GM12878 (cell line): ENCODE measurements at regions not wholly inside any gene's neighbourhood (a gene's known extent, or its start where the extent isn't known, plus 50 kb on each side); places are given as distances from the start of the nearest gene placed in this dataset.

ENCODE experiments used
- ATAC-seq: fragments of 200-7000 bp; cut with Tn5 transposase; 3 replicates; pipeline ENCODE4 v1.9.1; 2020; ENCODE audit warnings: mild to moderate bottlenecking, moderate library complexity
- BruUV-seq: library from RNA; stranded (reverse); fragments of 400-500 nt; replicated peaks from 2 replicates; lab custom pipeline; 2021; lab: Mats Ljungman, UMichigan
- CTCF ChIA-PET: fragments of 300-600 bp; sonication (Branson Sonifier 250); formaldehyde crosslinking; extraction: SDS; loops from one replicate; lab custom pipeline; 2021; ENCODE audit warnings: inconsistent platforms; lab: Yijun Ruan, JAX
- POLR2A ChIA-PET: fragments of 350-600 bp; formaldehyde crosslinking; extraction: SDS; loops from one replicate; lab custom pipeline; 2021; ENCODE audit warnings: inconsistent platforms; lab: Charles Lee
- RAD21 ChIA-PET: fragments of 300-600 bp; sonication (Branson Sonifier 250); formaldehyde crosslinking; loops from one replicate; lab custom pipeline; 2023; ENCODE audit warnings: antibody characterized with exemption; ENCODE audit not compliant: unreplicated experiment; lab: Charles Lee
- SMC1A ChIA-PET: fragments of 300-600 bp; sonication (Branson Sonifier 250); formaldehyde crosslinking; loops from one replicate; lab custom pipeline; 2023; ENCODE audit not compliant: unreplicated experiment, uncharacterized antibody; lab: Charles Lee
- DNase-seq: peaks from one replicate; pipeline ENCODE4 v3.0.0-alpha.2; 2011; ENCODE audit warnings: low read depth, low spot score
- FAIRE-seq: peaks from 3 replicates; lab custom pipeline; 2011; peaks lifted over from hg19 to GRCh38; lab: Jason Lieb, UNC
- H2AFZ ChIP-seq: 2 replicates; pipeline ENCODE4 v1.6.0; 2011; ENCODE audit warnings: low read depth, low read length, control low read depth; ENCODE audit not compliant: control insufficient read depth
- H3K27ac ChIP-seq: 2 replicates; pipeline ENCODE4 v1.5.1; 2011; ENCODE audit warnings: control low read depth; ENCODE audit not compliant: control insufficient read depth, insufficient read depth
- H3K27me3 ChIP-seq, 2 experiments: replicated peaks in 1 of 2; 2 replicates each; pipeline versions ENCODE4 v1.6.0 to v1.6.1; 2011; ENCODE audit warnings: low read length in 1 of 2; ENCODE audit not compliant: control insufficient read depth in 2 of 2, insufficient read depth in 2 of 2
- H3K36me3 ChIP-seq, 2 experiments: 2 replicates each; pipeline ENCODE4 v1.5.1; 2011; ENCODE audit warnings: low read length in 1 of 2; ENCODE audit not compliant: control insufficient read depth in 2 of 2, insufficient read depth in 2 of 2
- H3K4me1 ChIP-seq: 2 replicates; pipeline ENCODE4 v1.6.1; 2011; ENCODE audit warnings: mild to moderate bottlenecking, low read length, moderate library complexity, mixed read lengths; ENCODE audit not compliant: control insufficient read depth, insufficient read depth
- H3K4me2 ChIP-seq: 2 replicates; pipeline ENCODE4 v1.6.0; 2011; ENCODE audit warnings: control low read depth; ENCODE audit not compliant: control insufficient read depth, insufficient read depth
- H3K4me3 ChIP-seq: fragments of 200-600 bp; sonication (generic); 2 replicates; pipeline ENCODE4 v1.5.1; 2016
- H3K79me2 ChIP-seq: 2 replicates; pipeline ENCODE4 v1.6.0; 2011; ENCODE audit warnings: low read length; ENCODE audit not compliant: control insufficient read depth, insufficient read depth
- H3K9ac ChIP-seq: 2 replicates; pipeline ENCODE4 v1.8.0; 2011; ENCODE audit warnings: low read length, control low read depth, mixed read lengths; ENCODE audit not compliant: control insufficient read depth, insufficient read depth
- H3K9me3 ChIP-seq: replicated peaks from 3 replicates; pipeline ENCODE4 v1.5.1; 2011; ENCODE audit warnings: mild to moderate bottlenecking, low read length; ENCODE audit not compliant: control insufficient read depth, insufficient read depth
- H4K20me1 ChIP-seq: 2 replicates; pipeline ENCODE4 v1.6.0; 2011; ENCODE audit not compliant: control insufficient read depth, insufficient read depth
- NBN ChIP-seq: fragments of 450-650 bp; IDR thresholded peaks from 2 replicates; pipeline ENCODE4 v1.6.1; 2016
- NR2F1 ChIP-seq: fragments of 450-650 bp; conservative IDR thresholded peaks from 2 replicates; pipeline ENCODE4 v1.6.1; 2017; ENCODE audit warnings: mild to moderate bottlenecking
- SPI1 ChIP-seq: IDR thresholded peaks from 2 replicates; pipeline ENCODE4 v1.6.1; 2011; ENCODE audit warnings: low read depth, mild to moderate bottlenecking, low read length, moderate library complexity, borderline replicate concordance; ENCODE audit not compliant: insufficient read depth
- SRF ChIP-seq, 2 experiments: IDR thresholded peaks; 2 replicates each; pipeline ENCODE4 v1.6.1; 2011; ENCODE audit warnings: low read depth in 2 of 2, low read length in 2 of 2, mild to moderate bottlenecking in 1 of 2, moderate library complexity in 1 of 2
- STAT3 ChIP-seq: IDR thresholded peaks from 2 replicates; pipeline ENCODE4 v1.6.1; 2011; ENCODE audit warnings: low read depth, low read length, improper control_type of control experiment
- ZBED1 ChIP-seq: IDR thresholded peaks from 2 replicates; pipeline ENCODE4 v1.6.1; 2016; ENCODE audit warnings: borderline replicate concordance
- ZNF384 ChIP-seq: IDR thresholded peaks from 2 replicates; pipeline ENCODE4 v1.6.1; 2012; ENCODE audit warnings: low read depth, mild to moderate bottlenecking, low read length, improper control_type of control experiment, borderline replicate concordance
- ZNF622 ChIP-seq: fragments of 450-650 bp; IDR thresholded peaks from 2 replicates; pipeline ENCODE4 v1.6.1; 2017; ENCODE audit warnings: mild to moderate bottlenecking, inconsistent platforms
- ZZZ3 ChIP-seq: IDR thresholded peaks from 2 replicates; pipeline ENCODE4 v1.6.1; 2011; ENCODE audit warnings: low read depth; ENCODE audit not compliant: control insufficient read depth, insufficient read length
- WGBS: methylation state at CpG from one replicate; pipeline ENCODE4 v1.1.6; 2016; ENCODE audit warnings: low lambda C conversion rate; ENCODE audit not compliant: insufficient replicate concordance, insufficient coverage; ENCODE audit errors: missing lambda C conversion rate; 5-methylcytosine and 5-hydroxymethylcytosine counted together
- in situ Hi-C: fragments of 300-500 bp; cut with MboI; formaldehyde crosslinking; loops from 9 replicates; pipeline ENCODE4 v1.14.3; 2018; ENCODE audit warnings: mixed read lengths
- intact Hi-C: fragments of 100-400 bp; cut with micrococcal nuclease; formaldehyde crosslinking; loops from one replicate; pipeline ENCODE4 v1.14.2; 2022; ENCODE audit not compliant: unreplicated experiment
- TF ChIP-seq, protein P1 (sequence below): fragments of 450-650 bp; formaldehyde crosslinking; IDR thresholded peaks from 2 replicates; pipeline ENCODE4 v1.4.0; 2022; ENCODE audit warnings: mild to moderate bottlenecking, moderate library complexity
- TF ChIP-seq, protein P2 (sequence below): IDR thresholded peaks from 2 replicates; pipeline ENCODE4 v1.6.1; 2011; ENCODE audit warnings: borderline replicate concordance, low read depth, mild to moderate bottlenecking, moderate library complexity, mixed read lengths, low read length; ENCODE audit not compliant: insufficient read depth; ENCODE audit errors: extremely low read length

DNA sequence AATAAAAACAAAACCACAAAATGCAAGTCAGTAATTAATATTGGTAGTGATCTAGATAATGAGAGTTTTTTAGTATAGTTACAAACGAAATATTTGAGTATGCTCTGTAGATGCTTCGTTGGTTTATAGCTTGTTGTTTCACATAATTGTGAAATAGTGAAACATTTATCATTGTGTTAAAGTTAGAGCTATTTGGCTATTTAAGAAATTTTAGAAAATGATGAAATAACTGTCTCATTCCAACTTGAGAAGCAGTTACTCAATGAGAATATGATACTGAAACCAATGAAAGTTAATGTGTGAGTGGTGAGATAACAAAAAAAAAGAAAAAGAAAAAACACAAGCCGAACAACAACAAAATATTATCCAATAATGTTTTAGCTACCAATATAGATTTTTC is 475.6 kb upstream of the ZEB2 start:
- POLR2A ChIA-PET: no interaction called here

More for the DNA sequence above, 475.6 kb upstream of the ZEB2 start:
- ATAC-seq: no peak
- FAIRE-seq: no peak
- RAD21 ChIA-PET: no interaction called here
- SMC1A ChIA-PET: no interaction called here
- Histone ChIP-seq H3K36me3 (no peaks in the 10 kb centered on the region), H3K9me3 (no peaks in the 10 kb centered on the region), H3K9ac (no peak overlapping the region), H2AFZ (no peak overlapping the region), H3K4me2 (no peak overlapping the region), H3K4me1 (no peaks in the 10 kb centered on the region), H3K79me2 (no peaks in the 10 kb centered on the region), H3K27ac (no peak overlapping the region), H3K27me3 (no peaks in the 10 kb centered on the region), H4K20me1 (no peaks in the 10 kb centered on the region), H3K4me3 (no peak overlapping the region)
- no TSS peak for BruUV-seq
- in situ Hi-C loops: no loop called here
- CTCF ChIA-PET: no interaction called here
- no peak for DNase-seq
- intact Hi-C loops: no loop called here
- TF ChIP-seq ZZZ3: no peak
- TF ChIP-seq NBN: no peak
- TF ChIP-seq SRF (IDR thresholded peaks at IDR 0.05; ENCODE audit: low read depth in 2 of 2, low read length in 2 of 2): no peak
- no peak for TF ChIP-seq SPI1
- TF ChIP-seq, protein P1, sequence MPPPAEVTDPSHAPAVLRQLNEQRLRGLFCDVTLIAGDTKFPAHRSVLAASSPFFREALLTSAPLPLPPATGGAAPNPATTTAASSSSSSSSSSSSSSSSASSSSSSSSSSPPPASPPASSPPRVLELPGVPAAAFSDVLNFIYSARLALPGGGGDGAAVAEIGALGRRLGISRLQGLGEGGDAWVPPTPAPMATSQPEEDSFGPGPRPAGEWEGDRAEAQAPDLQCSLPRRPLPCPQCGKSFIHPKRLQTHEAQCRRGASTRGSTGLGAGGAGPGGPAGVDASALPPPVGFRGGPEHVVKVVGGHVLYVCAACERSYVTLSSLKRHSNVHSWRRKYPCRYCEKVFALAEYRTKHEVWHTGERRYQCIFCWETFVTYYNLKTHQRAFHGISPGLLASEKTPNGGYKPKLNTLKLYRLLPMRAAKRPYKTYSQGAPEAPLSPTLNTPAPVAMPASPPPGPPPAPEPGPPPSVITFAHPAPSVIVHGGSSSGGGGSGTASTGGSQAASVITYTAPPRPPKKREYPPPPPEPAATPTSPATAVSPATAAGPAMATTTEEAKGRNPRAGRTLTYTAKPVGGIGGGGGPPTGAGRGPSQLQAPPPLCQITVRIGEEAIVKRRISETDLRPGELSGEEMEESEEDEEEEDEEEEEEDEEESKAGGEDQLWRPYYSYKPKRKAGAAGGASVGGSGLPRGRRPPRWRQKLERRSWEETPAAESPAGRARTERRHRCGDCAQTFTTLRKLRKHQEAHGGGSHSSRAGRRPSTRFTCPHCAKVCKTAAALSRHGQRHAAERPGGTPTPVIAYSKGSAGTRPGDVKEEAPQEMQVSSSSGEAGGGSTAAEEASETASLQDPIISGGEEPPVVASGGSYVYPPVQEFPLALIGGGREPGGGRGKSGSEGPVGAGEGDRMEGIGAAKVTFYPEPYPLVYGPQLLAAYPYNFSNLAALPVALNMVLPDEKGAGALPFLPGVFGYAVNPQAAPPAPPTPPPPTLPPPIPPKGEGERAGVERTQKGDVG: no peak
- TF ChIP-seq STAT3: no peak
- TF ChIP-seq, protein P2, sequence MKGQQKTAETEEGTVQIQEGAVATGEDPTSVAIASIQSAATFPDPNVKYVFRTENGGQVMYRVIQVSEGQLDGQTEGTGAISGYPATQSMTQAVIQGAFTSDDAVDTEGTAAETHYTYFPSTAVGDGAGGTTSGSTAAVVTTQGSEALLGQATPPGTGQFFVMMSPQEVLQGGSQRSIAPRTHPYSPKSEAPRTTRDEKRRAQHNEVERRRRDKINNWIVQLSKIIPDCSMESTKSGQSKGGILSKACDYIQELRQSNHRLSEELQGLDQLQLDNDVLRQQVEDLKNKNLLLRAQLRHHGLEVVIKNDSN: no peak
- no peak for TF ChIP-seq NR2F1
- no peak for TF ChIP-seq ZNF622
- no peak for TF ChIP-seq ZBED1
- no peak for TF ChIP-seq ZNF384
- 0% methylated on average over 3 of the region's 3 CpGs for WGBS
